ENCODE measurements at regions not wholly inside any gene's neighbourhood (a gene's known extent, or its start where the extent isn't known, plus 50 kb on each side); places are given as distances from the start of the nearest gene placed in this dataset.

DNA sequence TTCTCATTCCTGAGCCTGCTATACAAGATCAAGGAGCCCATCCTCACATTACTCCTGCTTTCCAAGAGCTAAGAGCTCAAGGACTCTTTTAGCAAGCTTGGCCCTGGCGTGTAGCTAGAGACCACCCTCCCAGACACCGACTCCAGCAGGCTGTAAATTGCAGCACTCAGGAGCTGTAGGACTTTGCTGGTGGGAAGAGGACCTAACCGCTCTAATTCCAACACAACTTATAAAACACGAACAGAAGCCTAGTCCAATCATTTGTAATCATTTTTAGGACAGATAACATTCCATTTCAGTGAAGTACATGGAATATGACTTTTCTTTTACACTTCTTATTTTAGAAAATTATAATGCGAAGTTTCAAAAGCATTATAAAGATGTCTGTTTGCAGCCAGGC lies 219.9 kb downstream of the NXNL2 start:
- no peak for ATAC-seq

GRCh38 chr9:88757406-88758010 lies 222.5 kb downstream of the NXNL2 start:
- intact Hi-C loops (cut with DNase I), result no loop called here
- Histone ChIP-seq H3K9me3 (no peaks in the 10 kb centered on the region), H3K4me1 (no peaks in the 10 kb centered on the region), H3K4me3 (no peak overlapping the region), H3K27ac (no peak overlapping the region), H3K36me3 (ENCODE audit: insufficient read depth in 1 of 2, low read depth in 1 of 2) (no peaks in the 10 kb centered on the region), H3K27me3 (ENCODE audit: insufficient read depth in 3 of 3, low read length in 2 of 3) (no peaks in the 10 kb centered on the region)
- 76 to 84% (median 82%) methylated on average over 9 of the region's 9 CpGs for WGBS, 3 donors
- ATAC-seq (no peak), DNase-seq (no peak)
- TF ChIP-seq CTCF (IDR thresholded peaks at IDR 0.05), result no peak

More for the DNA sequence above, 219.9 kb downstream of the NXNL2 start:
- TF ChIP-seq CTCF (IDR thresholded peaks at IDR 0.05), result no peak
- no peak overlapping the region for H3K27ac ChIP-seq
- no peaks in the 10 kb centered on the region for H3K4me1 ChIP-seq
- intact Hi-C loops (cut with DNase I), result no loop called here
- no peaks in the 10 kb centered on the region for H3K27me3 ChIP-seq (ENCODE audit: insufficient read depth in 3 of 3, low read length in 2 of 3)
- H3K9me3 ChIP-seq, result no peaks in the 10 kb centered on the region
- no peak for DNase-seq
- 72 to 82% (median 80%) methylated on average over 5 of the region's 5 CpGs for WGBS, 3 donors
- no peak overlapping the region for H3K4me3 ChIP-seq
- no peaks in the 10 kb centered on the region for H3K36me3 ChIP-seq (ENCODE audit: insufficient read depth in 1 of 2, low read depth in 1 of 2)

DNA sequence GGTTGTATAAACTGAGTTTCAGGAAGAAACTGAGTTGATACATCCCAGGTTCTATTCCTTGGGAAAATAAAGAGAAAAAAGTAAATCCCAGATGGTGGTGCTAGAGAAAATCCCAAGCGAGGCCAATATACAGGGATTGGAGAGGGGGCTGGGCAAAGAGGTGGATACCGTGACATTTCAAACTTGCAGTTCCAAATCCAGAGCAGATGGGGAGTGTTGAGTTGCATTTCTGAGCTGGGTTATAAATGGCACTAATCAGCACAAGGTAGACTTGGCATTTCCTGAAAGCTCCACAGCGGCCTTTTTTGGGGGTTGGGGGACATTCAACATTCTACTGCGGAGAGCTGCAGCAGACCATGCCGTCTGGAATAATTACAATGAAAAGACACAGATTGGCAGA lies 224.4 kb downstream of the NXNL2 start:
- H3K27me3 ChIP-seq (ENCODE audit: insufficient read depth in 3 of 3, low read length in 2 of 3), result no peaks in the 10 kb centered on the region
- H3K27ac ChIP-seq, result no peak overlapping the region
- 60 to 72% (median 68%) methylated on average over 5 of the region's 5 CpGs for WGBS, 3 donors
- intact Hi-C loops (cut with DNase I), result no loop called here
- H3K9me3 ChIP-seq, result no peaks in the 10 kb centered on the region
- no peaks in the 10 kb centered on the region for H3K36me3 ChIP-seq (ENCODE audit: insufficient read depth in 1 of 2, low read depth in 1 of 2)
- no peaks in the 10 kb centered on the region for H3K4me1 ChIP-seq
- H3K4me3 ChIP-seq, result no peak overlapping the region
- ATAC-seq (no peak), DNase-seq (no peak)
- no peak for TF ChIP-seq CTCF (IDR thresholded peaks at IDR 0.05)

GRCh38 chr9:88766778-88767503 lies 224.3 kb upstream of the S1PR3 start:
- DNase-seq (no peak), ATAC-seq (no peak)
- intact Hi-C loops (cut with DNase I), result no loop called here
- Histone ChIP-seq H3K4me3 (no peak overlapping the region), H3K27me3 (ENCODE audit: insufficient read depth in 3 of 3, low read length in 2 of 3) (no peaks in the 10 kb centered on the region), H3K9me3 (no peaks in the 10 kb centered on the region), H3K36me3 (ENCODE audit: insufficient read depth in 1 of 2, low read depth in 1 of 2) (no peaks in the 10 kb centered on the region), H3K27ac (no peak overlapping the region), H3K4me1 (no peaks in the 10 kb centered on the region)
- WGBS, 3 donors, result 52 to 70% (median 53%) methylated on average over 4 of the region's 4 CpGs
- no peak for TF ChIP-seq CTCF (IDR thresholded peaks at IDR 0.05)

DNA sequence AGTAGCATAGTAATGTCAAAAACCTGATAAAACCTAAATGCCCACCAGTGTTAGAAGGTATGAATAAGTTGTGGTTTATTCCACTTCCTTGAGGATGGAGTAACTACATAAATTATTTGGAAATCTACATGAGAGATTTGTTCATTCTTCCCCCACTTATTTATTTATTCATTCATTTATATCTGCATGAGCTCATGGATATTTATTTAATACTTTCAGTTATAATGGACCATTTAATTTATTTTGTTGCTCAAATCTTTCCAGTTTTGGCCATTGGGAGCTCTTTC lies 223.8 kb upstream of the S1PR3 start:
- no peak for TF ChIP-seq CTCF (IDR thresholded peaks at IDR 0.05)
- H3K4me3 ChIP-seq, result no peak overlapping the region
- no peaks in the 10 kb centered on the region for H3K27me3 ChIP-seq (ENCODE audit: insufficient read depth in 3 of 3, low read length in 2 of 3)
- no peak overlapping the region for H3K27ac ChIP-seq
- ATAC-seq (no peak), DNase-seq (no peak)
- no peaks in the 10 kb centered on the region for H3K36me3 ChIP-seq (ENCODE audit: insufficient read depth in 1 of 2, low read depth in 1 of 2)
- H3K4me1 ChIP-seq, result no peaks in the 10 kb centered on the region
- no peaks in the 10 kb centered on the region for H3K9me3 ChIP-seq
- intact Hi-C loops (cut with DNase I), result no loop called here
